GM19351 (cell line): ENCODE measurements at regions not wholly inside any gene's neighbourhood (a gene's known extent, or its start where the extent isn't known, plus 50 kb on each side); places are given as distances from the start of the nearest gene placed in this dataset.

Experiments
- ATAC-seq: cut with Tn5 transposase; IDR thresholded peaks from one replicate; pipeline ENCODE4 v1.9.1; 2021; ENCODE audit warnings: mild to moderate bottlenecking, moderate library complexity; ENCODE audit not compliant: unreplicated experiment

DNA sequence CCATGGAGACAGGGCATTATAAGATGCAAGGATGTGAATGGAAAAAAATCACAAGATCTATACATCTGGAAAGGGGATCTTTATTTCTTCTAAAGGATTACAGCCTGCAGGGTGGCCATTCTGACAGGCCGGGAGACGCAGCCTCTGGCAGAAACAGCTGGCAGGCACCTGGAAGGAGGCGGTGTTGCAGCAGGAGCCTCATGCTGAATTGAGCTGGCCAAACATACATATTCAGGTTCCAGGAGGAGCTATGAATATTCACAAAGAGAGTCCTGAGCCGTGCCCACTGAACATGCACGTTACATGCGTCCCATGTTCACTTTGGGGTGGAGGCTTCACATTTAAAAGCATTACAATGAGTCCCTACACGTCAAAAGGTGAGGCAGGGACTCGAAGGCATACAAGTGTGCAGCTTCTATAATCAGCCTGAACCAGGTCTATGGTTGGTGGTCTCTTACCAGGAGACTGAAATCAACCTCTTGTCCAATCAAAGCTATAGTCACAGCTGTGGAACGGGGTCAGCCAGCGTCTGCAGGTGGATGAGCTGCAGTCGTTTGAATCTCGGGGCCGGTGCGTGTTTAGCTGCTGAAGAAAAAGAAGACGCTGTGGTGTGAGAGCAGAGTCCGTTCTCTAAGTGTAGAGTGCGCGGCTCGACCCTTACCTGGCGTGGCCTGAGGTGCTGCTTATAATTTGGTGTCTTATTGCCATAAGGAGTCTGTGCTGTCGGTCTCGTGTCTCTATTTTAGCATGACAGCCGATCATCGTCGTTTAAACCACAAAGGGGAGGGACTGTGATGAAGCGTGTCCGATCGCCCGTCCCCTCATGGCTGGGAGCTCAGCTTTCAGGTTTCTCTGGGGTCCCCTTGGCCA lies 183.0 kb downstream of the ETS2 start:
- ATAC-seq, result no peak

DNA sequence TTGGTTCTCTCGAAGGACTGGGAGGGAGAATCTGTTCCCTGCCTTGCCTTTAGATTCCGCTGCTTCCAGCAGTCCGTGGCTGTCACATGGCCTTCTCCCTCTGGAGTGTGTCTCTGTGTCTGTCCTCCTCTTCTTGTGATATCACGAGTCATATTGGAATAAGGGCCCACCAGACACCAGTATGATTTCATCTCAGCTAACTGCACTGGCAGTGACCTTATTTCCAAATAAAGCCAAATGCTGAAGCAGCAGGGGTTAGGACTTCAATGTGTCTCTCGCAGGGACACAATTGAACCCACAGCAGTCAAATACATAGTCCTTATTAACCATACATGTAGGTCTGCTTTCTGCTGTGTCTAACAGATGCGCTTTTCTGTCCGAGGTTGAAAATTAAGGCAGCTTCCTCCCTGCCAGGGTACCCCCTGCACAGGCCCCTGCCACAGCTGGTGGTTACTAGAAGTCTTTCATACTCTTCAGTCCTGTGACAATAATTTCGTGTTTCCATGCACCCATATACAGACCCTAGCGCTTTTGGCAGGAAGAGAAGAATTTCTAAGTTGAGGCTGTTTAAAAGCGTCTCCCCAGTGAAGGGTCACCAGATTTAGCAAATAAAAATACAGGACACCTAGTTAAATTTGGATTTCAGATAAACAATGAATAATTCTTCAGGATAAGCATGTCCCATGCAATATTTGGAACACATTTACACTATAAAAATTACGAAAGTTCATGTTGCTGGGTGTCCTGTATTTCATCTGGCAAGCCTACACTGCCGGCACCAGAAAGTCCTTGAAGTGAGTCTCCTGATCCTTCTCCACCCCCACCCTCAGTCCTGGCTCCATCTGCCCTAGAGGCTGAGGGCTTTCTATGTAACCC lies 182.1 kb downstream of the ETS2 start:
- no peak for ATAC-seq

DNA sequence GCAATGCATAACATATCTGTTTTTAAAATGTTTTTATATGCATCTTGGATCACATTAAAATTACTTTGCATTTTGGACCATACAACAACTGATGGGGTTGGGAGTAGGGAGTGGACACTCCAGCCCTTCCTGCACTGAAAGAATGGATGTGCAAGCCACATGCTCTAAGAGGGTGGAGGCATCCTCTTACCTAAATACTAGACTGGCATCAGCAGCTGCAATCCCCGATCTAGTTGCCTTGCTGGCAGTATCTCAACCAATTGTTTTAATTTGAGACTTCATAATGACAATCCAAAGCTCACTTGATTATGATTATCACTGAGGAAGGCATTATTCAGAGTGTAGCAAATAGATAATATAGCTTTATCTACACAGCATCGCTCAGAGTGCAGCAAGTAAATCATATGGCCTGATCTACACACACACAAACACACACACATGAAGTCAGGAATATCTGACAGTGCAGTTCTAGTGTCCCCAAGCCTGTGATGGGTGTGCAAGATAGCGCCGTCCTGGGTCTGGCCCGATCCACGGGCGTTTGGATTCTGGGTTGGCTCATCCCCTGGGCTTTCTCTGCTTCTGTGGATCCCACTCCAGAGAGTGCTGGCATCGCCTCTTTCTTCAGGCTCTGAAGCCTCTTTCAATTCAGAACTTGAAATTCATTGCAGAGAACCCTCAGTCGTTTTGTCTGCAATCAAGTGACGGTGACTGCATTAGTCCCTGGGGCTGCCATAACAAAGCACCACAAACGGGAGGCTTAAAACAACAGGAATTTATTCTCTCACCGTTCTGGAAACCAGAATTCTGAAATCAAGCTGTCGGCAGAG lies 181.3 kb downstream of the ETS2 start:
- no peak for ATAC-seq

DNA sequence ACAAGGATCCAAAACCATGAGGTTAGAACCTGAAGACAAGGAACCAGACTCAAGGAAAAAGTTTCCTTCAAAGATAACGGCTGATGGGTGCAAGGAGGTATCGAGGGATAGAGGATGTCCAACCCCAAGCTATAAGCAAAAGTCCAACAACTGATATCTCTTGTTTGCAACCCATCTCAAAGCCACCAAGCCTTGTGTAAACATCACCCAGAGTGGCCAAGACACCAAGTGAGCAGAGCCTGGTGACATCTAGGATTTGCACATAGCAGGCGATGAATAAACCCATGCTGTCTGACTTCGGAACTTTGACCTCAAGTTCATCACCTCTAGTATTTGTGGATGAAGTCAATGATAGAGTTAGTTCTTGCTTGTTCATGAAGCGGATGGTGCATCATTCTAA lies 180.7 kb downstream of the ETS2 start:
- ATAC-seq, result no peak

DNA sequence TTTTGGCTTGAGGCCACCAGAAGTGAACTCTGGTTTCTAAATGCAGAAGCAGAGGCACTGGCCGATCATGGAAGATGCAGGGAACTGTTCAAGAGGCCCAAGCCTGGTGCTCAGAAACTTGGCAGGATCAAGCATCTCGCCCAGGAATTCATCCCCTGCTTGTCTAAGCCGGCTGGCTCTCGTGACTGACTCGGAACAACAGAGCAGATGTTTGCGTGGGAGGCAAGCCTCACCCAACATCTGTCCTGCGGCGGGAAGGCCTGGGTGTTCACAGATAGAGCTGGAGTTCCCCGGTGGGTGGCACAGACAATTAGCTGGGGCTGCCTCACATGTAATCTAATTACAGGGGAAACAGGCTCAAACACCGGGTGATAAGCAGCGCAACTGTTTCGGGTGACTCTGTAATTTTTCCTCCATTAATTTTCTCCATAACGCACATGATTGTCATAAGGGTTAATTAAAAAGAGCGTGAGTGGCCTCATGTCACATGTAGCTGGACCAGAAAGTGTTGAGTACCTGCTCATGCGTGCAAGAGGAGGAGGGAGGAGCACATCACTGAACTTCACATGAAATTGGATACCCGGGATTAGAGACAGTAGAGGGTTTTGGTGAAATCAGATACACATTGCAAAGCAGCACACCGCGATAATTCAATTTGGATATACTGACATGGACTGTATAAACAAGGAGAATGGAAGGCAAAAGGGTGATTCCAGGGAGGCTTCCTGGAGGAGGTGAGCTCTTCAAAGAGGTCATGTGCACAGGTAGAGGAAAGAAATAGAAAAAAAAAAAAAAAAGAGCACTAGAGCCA lies 180.0 kb downstream of the ETS2 start:
- ATAC-seq, result peak; percentile 77

DNA sequence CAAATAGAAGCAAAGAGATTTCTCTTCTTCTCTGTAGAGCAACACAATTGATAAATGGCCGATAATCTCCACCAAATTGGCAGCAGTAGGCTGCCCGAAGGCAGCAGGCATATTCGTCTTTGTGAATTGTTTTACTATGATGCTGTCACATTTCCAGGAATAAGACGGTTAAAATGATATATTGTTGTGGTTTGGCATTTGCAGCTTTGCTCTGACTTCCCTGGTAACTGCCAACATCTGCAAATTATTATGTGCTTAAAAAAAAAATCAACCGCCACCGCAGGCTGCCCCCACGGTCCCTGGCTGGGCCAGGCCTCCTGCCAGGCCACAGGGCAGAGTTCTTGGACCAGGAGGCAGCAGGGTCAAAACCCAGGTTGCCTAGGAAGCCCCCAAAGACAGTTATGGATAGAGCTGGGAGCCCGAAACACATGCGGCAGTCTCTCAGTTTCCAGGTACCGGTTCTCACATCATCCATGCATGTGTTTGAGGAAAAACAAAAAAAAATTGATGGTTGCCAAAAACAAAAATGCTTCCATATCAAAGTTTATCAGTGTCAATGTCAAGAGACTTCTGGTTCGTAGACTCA lies 179.3 kb downstream of the ETS2 start:
- ATAC-seq, result no peak

DNA sequence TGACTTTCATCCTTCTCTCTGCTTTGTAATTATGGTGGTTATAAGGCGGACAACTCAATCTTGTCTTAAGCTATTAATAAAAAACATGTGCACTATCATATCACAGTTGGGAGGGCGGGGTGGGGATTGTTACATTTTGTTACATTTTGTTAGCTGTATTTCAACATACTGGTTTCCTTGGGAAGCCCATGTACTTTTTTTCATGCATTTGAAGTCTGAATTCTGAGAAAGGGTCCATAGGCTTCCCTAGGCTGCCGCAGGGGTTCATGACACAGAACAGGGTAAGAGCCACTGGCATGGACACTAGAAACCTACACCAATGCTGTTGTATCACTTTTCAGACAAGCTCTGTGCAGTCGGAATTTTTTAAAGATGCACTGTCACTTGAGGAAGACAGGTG lies 178.8 kb downstream of the ETS2 start:
- ATAC-seq, result no peak

DNA sequence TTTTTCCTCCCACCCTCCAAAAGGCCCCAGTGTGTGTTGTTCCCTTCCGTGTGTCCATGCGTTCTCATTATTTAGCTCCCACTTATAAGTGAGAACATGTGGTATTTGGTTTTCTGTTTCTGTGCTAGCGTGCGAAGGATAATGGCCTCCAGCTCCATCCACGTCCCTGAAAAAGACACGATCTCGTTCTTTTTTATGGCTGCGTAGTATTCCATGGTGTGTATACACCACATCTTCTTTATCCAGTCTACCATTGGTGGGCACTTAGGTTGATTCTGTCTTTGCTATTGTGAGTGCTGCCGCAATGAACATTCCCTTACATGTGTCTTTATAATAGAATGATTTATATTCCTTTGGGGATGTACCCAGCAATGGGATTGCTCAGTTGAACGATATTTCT lies 177.8 kb downstream of the ETS2 start:
- no peak for ATAC-seq

DNA sequence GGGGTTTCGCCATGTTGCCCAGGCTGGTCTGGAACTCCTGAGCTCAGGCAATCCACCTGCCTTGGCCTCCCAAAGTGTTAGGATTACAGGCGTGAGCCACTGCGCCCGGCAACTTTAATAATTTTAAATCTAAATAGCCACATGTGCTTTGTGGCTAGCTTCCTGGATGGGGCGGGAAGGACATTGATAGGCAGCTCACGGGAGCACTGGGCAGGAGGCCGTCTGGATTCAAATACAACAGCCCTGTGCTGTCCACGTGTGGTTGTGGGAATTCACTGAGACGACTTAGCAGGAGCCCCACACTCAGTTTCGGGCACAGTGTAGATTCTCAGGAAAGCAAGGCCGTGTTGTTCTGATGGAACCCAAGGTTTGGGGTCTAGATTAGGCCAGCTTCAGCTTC lies 177.1 kb downstream of the ETS2 start:
- ATAC-seq, result no peak

DNA sequence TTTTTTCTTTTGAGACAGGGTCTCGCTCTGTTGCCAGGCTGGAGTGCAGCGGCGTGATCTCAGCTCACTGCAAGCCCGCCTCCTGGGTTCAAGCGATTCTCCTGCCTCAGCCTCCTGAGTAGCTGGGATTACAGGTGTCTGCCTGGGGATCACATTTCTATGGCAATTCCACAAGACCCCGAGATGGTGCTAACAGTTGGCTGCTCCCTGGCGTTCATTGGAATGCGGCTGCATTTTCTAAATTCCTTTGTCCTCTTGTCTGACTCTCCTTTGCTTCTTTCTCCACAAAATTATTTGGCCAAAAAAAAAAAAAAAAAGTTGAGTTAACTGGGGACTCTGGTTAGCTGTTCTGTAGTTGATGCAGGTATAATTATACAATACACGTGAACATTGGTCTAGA lies 176.4 kb downstream of the ETS2 start:
- no peak for ATAC-seq

DNA sequence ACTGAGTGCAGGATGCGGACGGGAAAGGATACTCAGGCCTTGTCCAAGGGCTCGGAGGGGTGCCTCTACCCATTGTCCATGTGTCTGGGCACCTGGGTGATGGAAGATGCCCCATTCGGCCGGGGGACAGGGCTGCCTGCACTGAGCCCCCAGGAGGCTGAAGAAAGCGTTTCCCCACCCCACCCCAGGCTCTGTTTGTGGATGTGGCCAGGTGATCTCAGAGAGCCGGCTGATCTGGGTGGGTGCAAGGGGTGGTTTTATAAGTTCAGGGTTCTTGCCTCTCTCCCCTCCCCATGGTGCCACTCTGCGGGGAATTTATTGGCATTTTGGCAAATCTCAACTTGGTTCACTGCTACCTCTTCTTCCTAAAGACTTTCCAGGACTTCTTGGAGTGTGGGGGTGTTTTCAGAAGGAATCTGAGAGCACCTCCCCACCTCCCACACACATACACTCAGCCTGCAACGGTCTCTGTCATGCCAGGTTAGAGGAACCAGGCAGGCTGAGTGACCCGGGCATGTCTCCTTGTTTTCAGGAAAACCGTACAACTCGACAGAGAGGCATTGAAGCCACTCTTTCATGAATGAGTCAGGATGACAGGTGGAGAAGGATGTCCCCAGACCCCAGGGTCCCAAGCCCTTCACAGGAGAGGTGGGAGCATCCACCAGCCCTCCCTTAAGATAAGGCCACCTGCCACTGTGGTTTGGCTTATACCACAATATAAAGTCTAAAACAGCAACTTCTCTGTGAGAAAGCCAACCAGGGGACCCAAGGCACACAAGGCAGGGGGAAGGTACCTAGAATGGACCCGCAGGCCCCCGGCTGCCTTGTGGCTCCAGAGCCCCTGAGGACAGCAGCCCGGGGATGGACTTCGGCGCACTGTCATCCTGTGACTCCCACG lies 174.9 kb downstream of the ETS2 start:
- ATAC-seq, result no peak

DNA sequence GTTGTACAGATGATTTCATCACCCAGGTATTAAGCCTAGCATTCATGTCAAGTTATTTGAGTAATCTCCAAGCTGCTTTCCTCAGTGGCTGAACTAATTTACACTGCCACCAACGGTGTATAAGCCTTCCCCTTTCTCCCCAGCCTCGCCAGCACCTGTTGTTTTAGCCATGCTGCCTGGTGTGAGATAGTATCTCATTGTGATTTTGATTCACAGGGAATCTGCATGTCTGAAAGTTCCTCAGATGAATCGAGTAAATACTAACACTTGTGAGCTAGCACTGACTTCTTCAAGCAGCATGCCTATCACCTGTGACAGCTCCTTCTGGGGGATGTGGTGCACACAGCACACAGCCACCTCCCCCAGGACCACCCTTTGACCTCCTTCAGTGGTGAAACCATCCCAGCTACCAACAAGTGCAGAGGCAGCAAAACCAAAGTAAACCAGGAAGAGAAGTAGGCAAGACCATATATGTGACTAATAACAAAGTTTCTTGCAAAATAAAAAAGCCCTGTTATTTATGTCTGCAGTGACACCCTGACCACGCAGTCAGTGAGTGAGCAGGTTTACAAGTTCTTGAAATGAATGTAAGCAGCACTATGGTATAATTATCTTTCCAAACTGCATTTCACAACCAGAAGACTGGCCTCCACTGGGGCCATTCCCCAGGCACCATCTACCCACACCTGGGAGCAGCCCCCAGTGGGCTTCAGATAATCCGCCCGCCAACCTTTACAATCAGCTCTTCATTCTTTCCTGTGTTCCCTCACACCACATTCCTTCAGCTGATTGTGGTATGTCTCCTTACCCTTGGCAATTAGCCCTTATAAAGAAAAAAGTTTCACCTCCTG lies 173.8 kb downstream of the ETS2 start:
- peak; percentile 56 for ATAC-seq

DNA sequence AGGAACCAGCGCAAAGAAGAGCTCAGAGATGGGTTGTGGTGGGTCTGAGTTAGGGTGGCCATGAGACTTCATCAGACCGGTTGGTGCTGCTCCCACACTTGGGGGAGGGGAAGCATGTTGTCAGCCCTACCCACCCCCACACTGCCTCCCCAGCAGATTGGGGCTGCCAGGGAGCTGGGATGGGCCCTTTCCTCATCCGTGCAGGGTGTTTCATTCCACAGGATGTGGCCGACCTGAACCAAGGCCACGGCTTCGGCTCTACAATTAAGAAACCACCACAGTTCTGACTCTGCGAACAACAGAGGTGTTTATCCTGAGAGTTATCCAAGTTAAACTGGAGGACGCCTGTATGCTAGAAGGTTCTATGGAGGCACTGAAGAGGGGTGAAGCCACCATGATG lies 171.2 kb downstream of the ETS2 start:
- no peak for ATAC-seq

DNA sequence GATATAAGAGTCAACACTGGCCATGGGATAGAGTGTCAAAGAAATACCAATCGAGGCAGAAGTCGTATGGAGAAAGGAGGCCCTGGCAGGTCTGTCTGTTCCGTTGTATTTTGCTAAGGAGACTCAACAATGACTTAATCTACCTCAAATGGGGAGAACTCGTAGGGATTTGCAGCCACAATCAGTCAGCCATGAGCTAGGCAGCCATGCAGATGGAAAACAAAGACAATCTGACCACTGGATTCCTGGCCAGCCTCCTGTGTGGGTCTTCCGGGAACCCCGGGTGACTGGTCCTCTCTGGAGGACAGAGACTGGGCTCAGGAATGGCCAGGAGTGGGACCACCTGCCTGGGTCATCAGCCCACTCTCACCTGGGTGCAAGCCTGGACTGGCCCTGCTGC lies 167.8 kb downstream of the ETS2 start:
- ATAC-seq, result no peak

DNA sequence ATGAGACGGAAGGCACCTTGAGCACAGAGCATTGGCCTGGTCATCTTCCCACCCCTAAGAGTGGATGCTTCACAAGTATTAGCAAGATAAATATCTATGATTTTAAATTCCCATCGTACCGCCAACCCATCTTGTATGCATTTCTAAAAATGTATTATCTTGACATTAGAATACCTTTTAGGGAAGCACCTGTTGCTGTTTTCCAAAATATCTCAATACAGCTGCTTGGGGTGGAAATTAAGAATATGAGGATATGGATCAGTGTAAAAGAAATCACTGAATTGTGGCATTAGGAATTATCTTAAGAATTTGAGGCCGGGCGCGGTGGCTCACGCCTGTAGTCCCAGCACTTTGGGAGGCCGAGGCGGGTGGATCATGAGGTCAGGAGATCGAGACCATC lies 166.3 kb downstream of the ETS2 start:
- ATAC-seq, result no peak

DNA sequence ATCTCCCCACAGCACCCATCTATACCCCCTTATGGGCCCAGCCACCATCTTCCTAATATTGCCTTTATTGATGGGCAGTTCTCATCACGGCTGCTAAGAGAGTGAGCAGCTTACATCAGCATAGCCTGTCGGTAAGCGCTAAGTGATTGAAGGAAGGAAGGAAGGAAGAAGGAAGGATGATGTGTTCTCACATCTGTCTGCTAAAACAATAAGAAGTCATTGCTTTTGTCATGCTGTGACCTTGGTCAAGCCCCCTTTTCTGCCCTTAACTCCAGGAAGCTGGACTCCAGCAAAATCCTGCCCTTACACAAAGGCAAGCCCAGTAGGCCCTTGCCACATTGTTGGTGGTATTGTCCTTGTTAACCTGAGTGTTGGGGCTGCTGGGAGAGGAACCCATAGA lies 165.0 kb downstream of the ETS2 start:
- no peak for ATAC-seq

DNA sequence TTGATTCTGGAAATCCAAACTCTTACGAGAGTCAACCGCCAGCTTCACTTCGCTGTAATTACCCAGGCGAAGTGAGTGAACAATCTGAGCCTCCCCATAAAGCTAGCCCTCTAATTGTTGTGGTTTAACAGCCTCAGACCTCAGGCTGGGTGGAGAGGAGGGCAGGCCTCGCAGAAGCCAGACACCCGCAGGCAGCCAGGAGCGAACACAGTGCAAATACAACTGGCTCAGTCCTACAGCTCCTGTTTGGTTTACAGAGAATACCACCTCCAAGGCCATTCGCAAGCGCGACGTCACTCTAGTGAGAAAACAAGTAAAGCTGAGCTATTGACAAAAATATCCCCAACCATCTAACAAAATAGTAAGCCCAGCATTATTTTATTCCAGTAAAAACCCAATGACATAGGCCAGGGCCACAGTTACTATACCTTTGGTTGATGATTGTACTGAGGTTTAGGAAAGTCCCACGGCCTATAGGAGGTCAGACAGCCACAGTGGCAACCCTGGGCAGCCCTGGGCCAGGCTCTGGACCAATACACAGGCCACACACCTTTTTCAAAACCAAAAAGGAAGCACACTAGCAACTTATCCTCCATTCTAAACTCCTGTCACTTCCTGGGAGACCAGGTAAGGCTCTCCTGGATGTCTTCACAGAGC lies 163.3 kb downstream of the ETS2 start:
- no peak for ATAC-seq
